GM10248 (cell line): ENCODE measurements at regions not wholly inside any gene's neighbourhood (a gene's known extent, or its start where the extent isn't known, plus 50 kb on each side); places are given as distances from the start of the nearest gene placed in this dataset.

Experiments
- CTCF ChIA-PET: fragments of 300-600 bp; sonication (Branson Sonifier 250); formaldehyde crosslinking; extraction: SDS; loops from one replicate; lab custom pipeline; 2021; ENCODE audit warnings: antibody characterized with exemption; lab: Yijun Ruan, JAX
- POLR2A ChIA-PET: fragments of 350-650 bp; sonication (Branson Sonifier 250); formaldehyde crosslinking; extraction: SDS; loops from one replicate; lab custom pipeline; 2020; ENCODE audit warnings: antibody characterized with exemption; lab: Yijun Ruan, JAX
- DNase-seq: peaks from one replicate; pipeline ENCODE4 v3.0.0; 2012; ENCODE audit errors: extremely low spot score
- TF ChIP-seq, protein P1 (sequence below): IDR thresholded peaks from 2 replicates; pipeline ENCODE4 v1.5.1; 2012; ENCODE audit warnings: mild to moderate bottlenecking, low read depth; ENCODE audit errors: extremely low read depth, missing control alignments, control extremely low read depth

DNA sequence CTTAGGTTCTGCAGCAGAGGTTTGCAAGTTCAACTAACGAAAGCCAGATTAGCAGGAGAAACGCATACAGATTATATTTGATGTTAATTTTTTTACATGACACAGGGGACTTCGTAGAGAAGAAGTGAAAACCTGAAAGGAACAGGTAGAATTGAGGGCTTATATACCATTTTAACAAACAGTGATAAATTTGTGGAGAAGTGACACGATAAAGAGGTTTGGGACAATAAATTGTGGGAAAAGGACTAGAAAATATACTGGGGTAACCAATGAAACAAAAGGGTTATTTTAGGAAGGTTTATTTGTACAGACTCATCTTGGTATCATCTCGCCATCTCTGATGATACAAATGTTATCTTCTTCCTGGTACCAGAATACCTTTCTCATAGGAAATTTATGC, 452.9 kb downstream of the SETD4 start:
- POLR2A ChIA-PET, result no interaction called here
- TF ChIP-seq, protein P1, sequence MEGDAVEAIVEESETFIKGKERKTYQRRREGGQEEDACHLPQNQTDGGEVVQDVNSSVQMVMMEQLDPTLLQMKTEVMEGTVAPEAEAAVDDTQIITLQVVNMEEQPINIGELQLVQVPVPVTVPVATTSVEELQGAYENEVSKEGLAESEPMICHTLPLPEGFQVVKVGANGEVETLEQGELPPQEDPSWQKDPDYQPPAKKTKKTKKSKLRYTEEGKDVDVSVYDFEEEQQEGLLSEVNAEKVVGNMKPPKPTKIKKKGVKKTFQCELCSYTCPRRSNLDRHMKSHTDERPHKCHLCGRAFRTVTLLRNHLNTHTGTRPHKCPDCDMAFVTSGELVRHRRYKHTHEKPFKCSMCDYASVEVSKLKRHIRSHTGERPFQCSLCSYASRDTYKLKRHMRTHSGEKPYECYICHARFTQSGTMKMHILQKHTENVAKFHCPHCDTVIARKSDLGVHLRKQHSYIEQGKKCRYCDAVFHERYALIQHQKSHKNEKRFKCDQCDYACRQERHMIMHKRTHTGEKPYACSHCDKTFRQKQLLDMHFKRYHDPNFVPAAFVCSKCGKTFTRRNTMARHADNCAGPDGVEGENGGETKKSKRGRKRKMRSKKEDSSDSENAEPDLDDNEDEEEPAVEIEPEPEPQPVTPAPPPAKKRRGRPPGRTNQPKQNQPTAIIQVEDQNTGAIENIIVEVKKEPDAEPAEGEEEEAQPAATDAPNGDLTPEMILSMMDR, result no peak
- CTCF ChIA-PET, result no interaction called here
- DNase-seq, result no peak

DNA sequence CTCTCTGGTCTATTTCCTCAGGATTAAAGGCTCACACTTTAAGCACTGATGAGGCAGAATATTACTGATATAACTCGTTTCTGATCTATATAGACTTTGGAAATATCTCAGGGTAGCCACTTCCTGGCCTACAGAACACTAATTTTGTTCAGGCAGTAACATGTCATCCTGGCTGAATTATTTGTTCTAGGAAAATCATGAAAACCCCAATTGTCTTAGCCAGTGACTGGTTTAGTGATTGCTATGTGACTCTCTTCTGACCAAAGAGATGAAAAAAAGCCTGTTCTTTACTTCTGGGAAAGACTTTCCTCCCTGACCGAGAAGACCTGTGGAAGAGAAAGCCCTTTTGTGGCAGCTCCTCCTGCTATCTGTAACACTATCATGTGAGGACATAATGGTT, 453.7 kb downstream of the SETD4 start:
- TF ChIP-seq, protein P1, result no peak
- CTCF ChIA-PET, result no interaction called here
- DNase-seq, result no peak
- POLR2A ChIA-PET, result no interaction called here

DNA sequence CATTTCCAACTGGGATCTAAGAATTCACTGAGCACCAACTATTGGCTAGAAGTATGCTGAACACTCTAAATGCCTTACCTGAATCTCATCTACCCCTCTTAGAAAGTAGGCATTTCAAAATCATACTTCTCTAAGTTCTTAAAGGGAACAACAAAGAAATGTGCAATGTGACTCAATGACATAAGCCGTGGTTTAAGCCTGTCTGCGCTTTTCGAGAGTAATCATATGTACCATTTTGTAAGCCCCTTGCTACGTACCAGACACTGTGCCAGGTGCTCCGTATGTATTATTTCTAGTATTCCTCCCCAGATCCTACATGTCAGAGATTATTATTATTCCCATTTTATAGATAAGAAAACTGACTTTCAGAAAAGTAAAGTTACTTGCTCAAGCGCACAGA, 454.2 kb downstream of the SETD4 start:
- TF ChIP-seq, protein P1, result no peak
- ChIA-PET POLR2A (no interaction called here), CTCF (no interaction called here)
- no peak for DNase-seq

DNA sequence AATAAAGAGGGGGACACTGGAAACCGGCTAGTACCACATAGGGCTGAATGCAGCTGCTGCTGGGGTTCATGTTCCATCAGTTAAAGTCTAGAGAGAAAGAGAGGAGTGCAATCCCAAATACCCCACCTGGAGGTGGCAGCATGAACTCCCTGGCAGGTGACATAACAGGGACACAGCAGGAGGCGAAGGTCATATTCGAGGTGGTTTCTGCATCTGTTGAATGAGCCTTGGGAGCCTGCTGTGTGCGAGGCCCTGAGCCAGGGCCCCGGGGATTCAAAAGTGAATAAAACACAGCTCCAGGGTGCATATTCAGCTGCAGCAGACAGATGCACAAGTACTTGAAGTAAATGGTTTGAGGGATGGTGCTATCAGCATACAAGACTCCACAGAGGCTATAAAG, 456.8 kb downstream of the SETD4 start:
- no peak for DNase-seq
- POLR2A ChIA-PET, result no interaction called here
- TF ChIP-seq, protein P1, result no peak
- CTCF ChIA-PET, result interaction anchor here (1.2 kb wide), 1 partner anchor 858 kb away, joined by 3 read pairs; no protein-coding TSS in a partner anchor

DNA sequence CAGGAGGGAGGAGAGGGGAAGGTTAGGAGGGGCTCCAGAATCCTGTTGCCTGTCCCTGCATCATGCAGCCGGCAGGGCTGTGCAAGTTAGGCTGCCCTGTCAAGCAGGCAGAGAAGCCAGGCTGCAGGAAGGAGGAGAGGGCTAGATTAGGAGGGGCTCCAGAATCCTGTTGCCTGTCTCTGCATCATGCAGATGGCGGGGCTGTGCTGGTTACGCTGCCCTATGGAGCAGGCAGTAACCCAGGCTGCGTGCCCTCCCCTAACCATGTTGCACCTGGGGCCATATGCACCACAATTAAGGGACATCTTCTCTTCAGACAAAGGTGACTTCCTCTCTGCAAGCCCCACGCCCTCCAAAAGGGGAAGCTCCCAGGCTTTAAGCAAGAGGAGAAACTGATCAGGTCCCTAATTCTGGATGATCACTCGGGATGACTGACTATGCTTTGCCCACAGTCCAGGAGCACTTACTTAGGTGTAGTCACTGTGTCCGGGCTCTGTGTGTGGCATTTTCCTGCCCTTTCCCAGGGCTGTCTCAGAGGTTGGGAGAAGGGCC, 457.4 kb downstream of the SETD4 start:
- CTCF ChIA-PET, result interaction anchor here (1.2 kb wide), 1 partner anchor 857 kb away, joined by 3 read pairs; no protein-coding TSS in a partner anchor
- no peak for DNase-seq

DNA sequence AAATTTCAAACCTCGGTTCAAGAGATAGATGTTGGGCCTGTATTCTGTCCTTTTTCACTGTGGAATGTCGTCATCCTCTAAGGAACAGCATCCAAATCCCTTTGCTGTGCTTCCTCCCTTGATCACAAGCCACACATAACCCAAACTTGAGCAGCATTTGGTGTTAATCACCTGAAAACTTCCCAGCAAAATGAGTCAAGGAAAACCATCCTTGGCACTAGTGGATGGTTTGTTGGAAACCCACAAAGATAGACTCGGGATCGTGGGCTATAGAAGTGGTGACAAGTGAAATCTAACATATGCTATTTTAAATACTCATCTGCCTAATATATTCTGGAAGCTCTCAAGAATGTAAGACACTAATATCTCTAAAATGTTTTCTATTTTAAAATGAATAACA, 459.1 kb downstream of the SETD4 start:
- no peak for DNase-seq
- POLR2A ChIA-PET, result no interaction called here
- TF ChIP-seq, protein P1, result no peak
- CTCF ChIA-PET, result no interaction called here

More for the DNA sequence above, 457.4 kb downstream of the SETD4 start:
- POLR2A ChIA-PET, result no interaction called here
- TF ChIP-seq, protein P1, result no peak

DNA sequence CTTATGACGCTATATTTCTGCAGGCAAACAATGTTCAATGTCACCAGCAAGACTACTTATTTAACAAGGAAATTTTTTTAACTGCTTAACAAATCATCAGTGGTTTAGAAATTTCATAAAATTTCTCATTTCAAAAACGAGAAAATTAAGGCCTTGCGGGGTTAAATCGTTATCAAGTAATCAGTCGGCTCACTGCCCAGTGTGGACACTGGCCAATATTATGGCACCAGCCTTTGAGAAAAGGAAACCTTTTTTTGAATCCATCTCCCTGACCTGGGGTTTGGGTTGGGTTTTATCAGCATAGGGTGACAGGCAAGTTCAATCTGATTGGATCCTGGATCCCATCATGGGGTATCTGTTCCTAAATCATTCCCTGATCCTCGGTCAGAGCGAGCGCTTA, 461.2 kb downstream of the SETD4 start:
- TF ChIP-seq, protein P1, result no peak
- ChIA-PET POLR2A (no interaction called here), CTCF (no interaction called here)
- no peak for DNase-seq
